GM19452 (cell line): ENCODE measurements at regions not wholly inside any gene's neighbourhood (a gene's known extent, or its start where the extent isn't known, plus 50 kb on each side); places are given as distances from the start of the nearest gene placed in this dataset.
"Not testable (repeated sequence)": the region's sequence is repeated elsewhere in the genome, so short reads cannot be mapped to it uniquely, and the experiment has no call there.

Experiments
- ATAC-seq: cut with Tn5 transposase; IDR thresholded peaks from one replicate; pipeline ENCODE4 v1.9.1; 2021; ENCODE audit not compliant: unreplicated experiment

GRCh38 chr11:64428693-64429092 lies 69.7 kb downstream of the RPS6KA4 start:
- ATAC-seq, result no peak

GRCh38 chr11:64429970-64430369 lies 71.0 kb downstream of the RPS6KA4 start:
- ATAC-seq, result no peak

- no peak for ATAC-seq
These were observed 71.7 kb downstream of the RPS6KA4 start for GRCh38 chr11:64430645-64431044.

DNA sequence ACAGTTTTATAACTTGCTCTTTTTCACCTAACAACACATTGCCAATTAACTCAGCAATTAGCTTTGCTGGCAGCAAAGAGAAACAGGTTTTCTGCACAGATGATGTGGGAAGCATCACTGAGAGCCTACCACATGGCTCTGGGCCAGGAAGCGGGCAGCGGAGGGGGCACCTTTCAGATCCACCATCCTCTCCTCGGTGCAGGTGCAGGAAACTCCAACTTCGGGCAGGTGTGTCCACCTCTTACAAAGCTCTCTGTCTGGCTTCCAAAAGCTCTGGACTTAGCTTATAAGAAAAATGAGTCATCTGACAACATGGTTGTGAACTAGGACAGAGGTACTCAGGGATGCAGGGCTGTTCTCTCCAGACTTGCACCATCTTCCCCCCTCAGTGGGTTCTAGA lies 77.0 kb downstream of the RPS6KA4 start:
- ATAC-seq, result no peak

GRCh38 chr11:64437426-64437825 lies 78.5 kb downstream of the RPS6KA4 start:
- ATAC-seq, result no peak

DNA sequence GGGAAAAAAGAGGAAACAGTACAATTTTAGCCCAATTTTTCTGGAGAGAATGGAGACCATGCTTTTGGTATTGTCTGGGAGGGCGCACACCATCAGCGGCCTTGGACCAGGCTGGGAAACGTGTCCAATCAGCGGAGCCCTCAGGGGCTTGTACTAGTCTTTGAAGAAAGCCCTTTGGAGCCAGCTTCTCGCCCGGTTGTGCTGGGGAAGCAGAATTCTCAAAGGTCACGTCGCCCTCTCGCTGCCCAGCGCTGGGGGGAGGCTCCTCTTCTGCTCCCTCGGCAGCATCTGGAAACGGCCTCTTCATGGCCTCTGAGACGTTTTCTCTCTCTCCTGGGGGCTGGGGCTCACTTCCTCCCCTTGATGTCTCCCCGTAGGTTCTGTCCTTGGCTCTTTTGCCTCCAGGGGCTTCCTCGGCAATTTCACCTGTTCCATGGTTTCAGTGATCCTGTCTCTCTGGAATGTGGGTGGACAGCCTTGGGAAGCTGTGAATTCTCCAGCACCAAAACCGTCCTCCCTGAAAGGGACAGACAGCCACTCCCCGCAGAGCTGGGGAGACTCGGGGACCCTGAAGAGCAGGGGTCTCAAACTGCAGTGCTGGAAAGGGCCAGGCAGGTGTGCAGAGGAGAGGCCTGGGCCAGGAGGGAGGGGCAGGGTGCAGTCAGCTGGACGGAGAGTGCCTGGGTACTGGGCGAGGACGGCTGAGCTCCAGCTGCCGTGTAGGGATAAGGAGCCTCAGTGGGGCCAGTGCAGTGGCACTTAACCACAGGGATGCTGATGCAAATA lies 80.2 kb downstream of the RPS6KA4 start:
- no peak for ATAC-seq

DNA sequence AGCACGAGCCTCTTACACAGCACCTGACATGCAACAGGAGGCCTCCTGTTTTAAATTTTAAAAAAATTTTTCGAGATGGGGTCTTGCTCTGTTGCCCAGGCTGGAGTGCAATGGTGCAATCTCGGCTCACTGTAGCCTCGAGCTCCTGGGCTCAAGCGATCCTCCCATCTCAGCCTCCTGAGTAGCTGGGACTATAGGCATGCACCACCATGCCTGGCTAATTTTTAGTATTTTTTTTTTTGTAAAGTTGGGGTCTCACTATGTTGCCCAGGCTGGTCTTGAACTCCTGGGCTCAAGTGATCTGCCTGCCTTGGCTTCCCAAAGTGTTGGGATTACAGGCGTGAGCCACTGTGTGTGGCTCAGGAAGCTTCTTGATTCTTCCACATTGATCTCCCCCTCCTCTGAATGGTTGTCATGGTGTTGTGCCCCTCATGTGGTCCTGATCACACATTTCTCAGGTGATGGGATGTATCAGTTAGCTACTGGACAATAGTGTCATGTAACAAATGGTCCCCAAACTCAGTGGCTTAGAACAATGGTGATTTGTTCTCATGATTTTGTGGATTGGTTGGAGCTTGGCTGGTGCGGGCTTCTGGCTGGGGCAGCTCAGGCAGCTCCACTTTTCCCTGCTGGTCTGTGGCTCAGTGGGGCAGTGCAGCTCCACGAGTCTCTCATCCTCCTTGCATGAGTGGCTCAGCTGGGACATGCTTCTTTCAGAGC lies 81.0 kb downstream of the RPS6KA4 start:
- not testable (repeated sequence) for ATAC-seq

- ATAC-seq, result no peak
These were observed 82.2 kb downstream of the RPS6KA4 start for GRCh38 chr11:64441127-64441526.

GRCh38 chr11:64443001-64443400 lies 84.0 kb downstream of the RPS6KA4 start:
- no peak for ATAC-seq

DNA sequence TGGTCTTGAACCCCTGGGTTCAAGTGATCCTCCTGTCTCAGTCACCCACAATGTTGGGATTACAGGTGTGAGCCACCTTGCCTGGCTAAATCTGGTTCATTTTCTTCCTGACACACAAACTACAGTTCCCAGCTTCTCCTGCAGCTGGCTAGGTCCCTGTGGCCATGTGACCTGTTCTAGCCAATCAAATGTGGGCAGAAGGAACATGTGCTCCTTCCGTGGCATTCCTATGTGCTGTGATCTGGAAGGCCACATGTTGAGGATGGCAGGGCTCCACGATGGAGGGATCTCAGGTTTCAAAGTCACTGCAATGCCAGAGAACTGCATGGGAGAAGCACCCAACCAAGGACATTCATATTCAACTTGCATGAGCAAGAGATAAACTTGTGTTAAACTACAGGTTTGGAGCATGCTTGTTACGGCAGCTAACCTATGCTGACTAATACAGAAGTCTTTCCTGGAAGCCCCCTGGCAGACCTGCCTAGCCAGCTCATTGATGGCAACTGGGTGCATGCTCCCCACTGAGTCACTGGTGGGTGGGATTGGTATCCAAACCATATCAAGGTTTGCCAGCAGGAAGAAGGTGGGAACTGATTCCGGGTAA lies 86.0 kb downstream of the RPS6KA4 start:
- ATAC-seq, result no peak

GRCh38 chr11:64445651-64446050 lies 86.7 kb downstream of the RPS6KA4 start:
- no peak for ATAC-seq

- no peak for ATAC-seq
These were observed 89.1 kb downstream of the RPS6KA4 start for GRCh38 chr11:64447831-64448598.

DNA sequence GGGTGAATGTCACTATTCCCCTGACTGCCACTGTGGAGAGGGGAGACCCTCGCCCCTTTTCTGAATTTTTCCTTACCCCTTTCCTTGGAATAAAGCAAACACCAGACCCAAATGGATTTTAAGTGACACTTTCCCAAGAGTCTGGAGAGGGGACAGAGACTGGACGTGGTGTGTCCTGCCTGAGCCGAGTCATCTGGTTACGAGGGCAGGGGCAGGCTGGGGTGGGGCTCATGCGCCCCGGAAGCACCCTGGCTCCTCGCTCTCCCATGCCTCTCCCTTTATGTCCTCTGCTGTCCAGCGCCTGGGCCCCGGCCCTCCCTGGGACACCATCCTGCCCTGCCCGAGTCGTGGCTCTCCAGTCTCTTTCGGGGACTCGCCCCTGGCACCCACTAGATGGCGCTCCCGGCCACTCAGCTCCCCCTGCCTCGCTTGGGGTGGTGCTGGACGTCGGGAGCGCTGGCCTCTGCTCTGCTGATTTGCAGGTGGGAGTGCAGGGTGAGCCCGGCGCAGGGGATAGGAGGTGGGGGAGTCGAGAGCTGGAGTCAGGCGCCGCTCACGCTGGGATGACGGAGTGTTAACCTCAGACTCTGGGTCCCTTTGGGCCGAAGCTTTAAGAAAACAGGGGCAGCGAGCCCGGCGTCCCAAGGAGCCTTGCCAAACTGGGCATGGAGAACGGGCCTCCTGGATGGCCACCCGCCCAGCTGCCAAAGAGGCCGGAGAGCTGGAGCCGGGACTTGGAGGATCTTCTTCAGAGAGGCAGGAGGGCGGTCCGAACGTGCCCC lies 89.8 kb downstream of the RPS6KA4 start:
- no peak for ATAC-seq

DNA sequence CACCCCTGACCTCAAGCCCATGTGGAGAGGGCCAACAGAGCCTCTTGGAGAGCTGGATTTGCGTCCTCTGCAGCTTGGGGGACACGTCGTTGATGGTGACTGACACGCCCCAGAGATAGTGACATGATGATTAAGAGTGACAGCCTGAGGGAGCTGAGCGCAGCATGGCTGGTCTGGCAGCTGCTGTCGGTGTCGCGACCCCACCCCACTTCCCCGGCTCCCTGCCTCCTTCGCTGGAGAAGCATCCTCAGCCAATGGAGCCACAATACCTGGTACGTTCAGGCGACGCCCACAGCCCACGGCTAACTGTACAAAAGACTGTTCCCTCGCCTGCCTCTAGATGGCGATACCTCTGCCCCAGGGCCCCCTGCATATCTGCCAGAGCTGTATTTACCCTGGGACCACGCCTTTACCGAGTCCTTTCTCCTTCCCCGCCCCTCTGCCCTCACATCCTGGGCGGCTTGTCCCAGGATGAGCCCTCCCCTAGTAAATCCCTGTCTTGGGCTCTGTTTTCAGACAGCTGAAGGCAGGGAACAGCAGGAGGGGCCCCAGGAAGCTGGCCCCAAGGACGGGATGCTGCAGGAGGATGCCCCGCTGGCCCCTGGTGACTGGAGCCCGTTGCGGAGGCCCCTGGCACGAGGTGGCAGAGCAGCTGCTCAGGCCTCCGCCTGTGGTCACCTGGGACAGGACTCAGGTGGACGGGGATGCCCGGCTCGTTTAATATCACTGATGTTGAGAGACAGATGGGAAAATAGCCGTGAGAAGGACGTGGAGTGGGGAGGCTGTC lies 90.6 kb downstream of the RPS6KA4 start:
- ATAC-seq, result peak; percentile 55

GRCh38 chr11:64450168-64450560 lies 91.2 kb downstream of the RPS6KA4 start:
- ATAC-seq, result no peak

DNA sequence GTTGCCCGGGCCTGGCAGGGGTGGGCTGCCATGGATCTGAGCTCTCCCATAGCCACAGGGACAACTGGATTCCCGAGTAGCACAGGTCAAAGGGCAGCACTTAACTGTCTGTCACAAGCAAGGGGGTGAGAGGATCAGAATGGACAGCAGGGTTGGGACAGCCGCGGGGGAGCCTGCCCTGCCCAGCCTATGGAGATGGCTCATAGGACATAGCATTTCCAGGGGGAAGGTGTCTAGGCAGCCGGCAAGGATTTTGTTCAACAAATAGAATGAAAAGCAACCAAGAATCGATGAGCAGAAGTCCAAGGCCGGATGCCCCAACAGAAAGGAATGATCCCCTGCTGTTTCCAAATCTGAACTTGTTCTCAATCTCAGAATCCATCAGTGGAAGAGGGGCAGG lies 92.9 kb downstream of the RPS6KA4 start:
- no peak for ATAC-seq

GRCh38 chr11:64453466-64453865 lies 94.5 kb downstream of the RPS6KA4 start:
- no peak for ATAC-seq

GRCh38 chr11:64455456-64456261 lies 96.7 kb downstream of the RPS6KA4 start:
- ATAC-seq, result no peak
